GM12891 (cell line): ENCODE measurements at regions not wholly inside any gene's neighbourhood (a gene's known extent, or its start where the extent isn't known, plus 50 kb on each side); places are given as distances from the start of the nearest gene placed in this dataset.

Experiments
- DNase-seq: peaks from one replicate; pipeline ENCODE4 v3.0.0; 2011; ENCODE audit warnings: low spot score; ENCODE audit not compliant: insufficient read length
- FAIRE-seq: peaks from 2 replicates; lab custom pipeline; 2011; peaks lifted over from hg19 to GRCh38; lab: Jason Lieb, UNC
- PAX5 ChIP-seq: IDR thresholded peaks from 2 replicates; pipeline ENCODE4 v1.6.1; 2011; ENCODE audit warnings: low read length, moderate library complexity, mild to moderate bottlenecking; ENCODE audit not compliant: insufficient read depth, severe bottlenecking
- POLR2A ChIP-seq: IDR thresholded peaks from 2 replicates; pipeline ENCODE4 v1.6.1; 2011; ENCODE audit warnings: low read depth, low read length, control low read depth
- POLR2AphosphoS5 ChIP-seq: IDR thresholded peaks from 2 replicates; pipeline ENCODE4 v1.6.1; 2011; ENCODE audit warnings: low read depth, low read length, control low read depth
- POU2F2 ChIP-seq: IDR thresholded peaks from 2 replicates; pipeline ENCODE4 v1.6.1; 2011; ENCODE audit warnings: low read depth, mild to moderate bottlenecking, control low read depth, low read length, moderate library complexity
- SPI1 ChIP-seq: IDR thresholded peaks from 2 replicates; pipeline ENCODE4 v1.6.1; 2011; ENCODE audit warnings: low read depth, low read length, control low read depth
- TAF1 ChIP-seq: IDR thresholded peaks from 2 replicates; pipeline ENCODE4 v1.6.1; 2011; ENCODE audit warnings: low read depth, low read length, control low read depth

DNA sequence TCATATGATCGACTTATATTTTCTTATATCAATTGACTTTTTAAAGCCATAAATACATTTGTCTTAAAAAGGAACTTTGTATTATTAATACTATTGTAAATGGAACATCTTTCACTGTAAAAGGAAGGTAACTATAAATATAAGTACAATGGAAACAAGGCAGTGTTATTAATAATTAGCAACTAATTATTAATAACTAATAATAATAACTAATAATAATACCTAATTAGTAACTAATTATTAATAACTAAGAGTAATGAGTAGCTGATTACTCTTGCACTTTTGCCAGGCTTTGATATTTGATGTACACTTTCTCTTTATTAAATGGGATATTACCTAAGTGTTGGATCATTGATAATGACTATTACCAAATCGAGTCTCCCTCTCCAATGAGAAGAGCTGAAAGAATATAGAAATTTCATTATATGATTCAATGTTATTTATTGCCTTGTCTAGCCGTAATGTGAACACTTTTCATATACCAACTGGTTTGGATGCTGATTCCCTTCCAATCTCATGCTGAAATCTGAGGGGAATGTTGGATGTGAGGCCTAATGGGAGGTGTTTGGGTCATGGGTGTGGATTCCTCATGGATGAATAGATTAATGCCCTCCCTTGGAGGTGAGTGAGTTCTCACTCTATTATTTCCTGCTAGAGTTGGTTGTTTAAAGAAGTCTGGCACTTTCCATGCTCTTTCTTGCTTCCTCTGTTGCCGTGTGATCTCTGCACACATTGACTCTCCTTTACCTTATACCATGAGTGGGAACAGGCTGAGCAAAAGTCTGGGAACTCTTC lies 202.1 kb upstream of the ZBTB20 start:
- FAIRE-seq: no peak
- no peak for DNase-seq

DNA sequence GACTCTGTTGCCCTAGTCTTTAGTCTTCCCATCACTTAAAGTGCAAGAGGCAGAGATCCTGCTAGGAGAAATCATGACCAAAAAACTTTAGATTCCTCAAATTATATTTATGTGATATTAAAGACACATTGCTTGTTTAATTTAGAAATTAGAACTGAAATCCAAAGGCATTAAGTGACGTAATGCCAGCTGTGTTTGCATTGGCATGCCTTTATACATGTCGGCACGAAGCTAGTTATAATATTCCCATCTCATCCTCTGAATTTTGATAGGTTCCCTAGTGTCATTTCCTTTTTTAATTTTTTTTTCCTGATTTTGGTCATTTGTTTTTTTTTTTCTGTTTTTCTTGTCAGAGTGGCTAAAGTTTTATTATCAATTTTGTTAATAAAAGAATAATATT lies 203.5 kb upstream of the ZBTB20 start:
- TF ChIP-seq POLR2AphosphoS5 (no peak), SPI1 (no peak), POU2F2 (no peak), PAX5 (no peak), TAF1 (no peak), POLR2A (no peak)
- DNase-seq (no peak), FAIRE-seq (no peak)

More for the DNA sequence above, 202.1 kb upstream of the ZBTB20 start:
- no peak for TF ChIP-seq POLR2AphosphoS5
- no peak for TF ChIP-seq POLR2A
- no peak for TF ChIP-seq POU2F2
- TF ChIP-seq PAX5: no peak
- TF ChIP-seq SPI1: no peak
- no peak for TF ChIP-seq TAF1

DNA sequence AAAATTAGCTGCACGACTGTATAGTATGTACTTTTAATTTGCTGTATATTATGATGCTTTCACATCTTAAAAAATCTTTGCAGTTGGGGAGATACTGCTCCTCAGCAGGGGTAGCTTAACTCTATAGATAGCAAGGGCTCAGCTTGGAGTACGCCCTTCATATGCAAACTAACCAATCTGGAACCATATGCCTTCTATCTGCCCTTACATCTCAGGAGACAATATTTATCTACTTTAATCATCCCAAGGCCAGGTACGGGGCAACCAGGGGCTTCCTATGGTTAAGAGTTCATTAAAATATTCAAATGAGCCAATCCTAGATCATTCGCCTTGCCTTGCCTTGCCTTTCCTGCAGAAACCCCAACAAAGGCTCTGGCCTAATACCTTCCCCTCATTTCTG lies 204.1 kb upstream of the ZBTB20 start:
- DNase-seq (no peak), FAIRE-seq (no peak)
- TF ChIP-seq POU2F2 (no peak), TAF1 (no peak), POLR2A (no peak), SPI1 (no peak), POLR2AphosphoS5 (no peak), PAX5 (no peak)

DNA sequence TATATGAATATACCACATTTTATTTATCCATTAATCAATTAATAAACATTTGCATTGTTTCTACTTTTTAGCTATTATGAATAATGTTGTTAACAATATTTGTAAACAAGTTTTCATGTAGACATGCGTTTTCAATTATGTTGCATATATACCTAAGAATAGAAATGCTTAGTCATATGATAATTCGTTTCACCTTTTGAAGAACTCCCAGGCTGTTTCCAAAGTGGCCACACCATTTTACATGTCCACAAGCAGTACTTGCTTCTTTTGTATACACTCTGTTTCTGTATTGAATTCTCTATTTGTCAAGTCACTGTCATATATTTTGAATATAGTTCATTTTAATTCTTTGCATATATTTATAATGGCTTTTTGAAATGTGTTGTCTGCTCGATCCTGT lies 206.9 kb upstream of the ZBTB20 start:
- DNase-seq (no peak), FAIRE-seq (no peak)
- TF ChIP-seq TAF1: no peak
- no peak for TF ChIP-seq SPI1
- no peak for TF ChIP-seq PAX5
- TF ChIP-seq POU2F2: no peak
- no peak for TF ChIP-seq POLR2A
- no peak for TF ChIP-seq POLR2AphosphoS5

DNA sequence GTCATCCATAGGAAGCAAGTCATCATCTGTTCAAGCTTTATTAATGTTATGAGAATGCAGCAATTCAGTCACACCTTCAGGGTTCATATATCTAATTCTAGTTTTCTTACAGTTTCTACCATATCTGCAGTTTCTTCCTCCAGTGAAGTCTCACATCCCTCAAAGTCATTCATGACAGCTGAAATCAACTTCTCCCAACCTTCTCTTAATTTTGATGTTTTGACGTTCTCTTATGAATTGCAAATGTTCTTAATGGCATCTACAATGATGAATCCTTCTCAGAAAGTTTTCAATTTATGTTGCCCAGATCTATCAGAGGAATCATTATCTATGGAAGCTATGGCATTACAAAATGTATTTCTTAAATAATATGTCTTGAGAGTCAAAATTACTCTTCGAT lies 210.4 kb upstream of the ZBTB20 start:
- FAIRE-seq: no peak
- no peak for DNase-seq
- no peak for TF ChIP-seq SPI1
- no peak for TF ChIP-seq POLR2A
- TF ChIP-seq PAX5: no peak
- TF ChIP-seq TAF1: no peak
- no peak for TF ChIP-seq POU2F2
- TF ChIP-seq POLR2AphosphoS5: no peak

DNA sequence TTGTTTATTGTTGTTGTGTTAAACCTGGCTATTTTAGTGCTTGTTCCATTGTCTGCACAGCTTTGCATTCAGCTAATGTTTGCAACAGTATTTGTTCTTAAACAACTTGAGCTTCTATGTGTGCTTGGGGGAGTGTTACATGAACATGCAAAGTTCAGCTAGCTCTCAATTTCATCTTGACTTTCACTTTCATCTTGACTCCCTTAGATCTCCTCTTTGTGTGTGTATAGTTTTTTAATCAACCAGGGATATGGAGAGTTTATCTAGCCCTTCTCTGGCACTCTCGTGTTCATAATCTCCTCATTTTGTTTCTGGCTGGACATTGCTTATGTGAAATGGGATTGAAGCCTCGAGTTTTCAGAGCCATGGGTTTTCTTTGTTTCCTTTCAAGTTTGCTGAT lies 212.4 kb upstream of the ZBTB20 start:
- no peak for TF ChIP-seq PAX5
- TF ChIP-seq SPI1: no peak
- no peak for TF ChIP-seq POU2F2
- no peak for TF ChIP-seq TAF1
- TF ChIP-seq POLR2A: no peak
- TF ChIP-seq POLR2AphosphoS5: no peak
- peak; percentile 4 for DNase-seq
- FAIRE-seq: peak; percentile 81

DNA sequence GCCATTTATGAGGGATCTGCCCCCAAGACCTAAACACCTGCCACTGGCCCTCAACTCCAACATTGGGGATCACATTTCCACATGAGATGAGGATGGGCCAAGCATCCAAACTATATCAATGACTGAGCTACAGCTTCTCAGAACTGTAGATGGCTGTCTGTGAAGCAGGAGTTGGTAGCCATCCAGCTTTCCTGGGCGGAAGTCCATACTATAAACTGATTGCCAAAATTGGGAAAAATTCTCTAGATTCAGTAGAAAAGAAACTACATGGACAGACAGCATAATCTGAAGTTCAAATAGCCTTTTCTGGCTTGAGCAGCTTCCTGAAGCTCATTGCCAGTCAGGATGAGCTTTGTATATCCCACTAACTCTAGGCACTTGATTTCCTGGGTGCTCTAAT lies 214.7 kb upstream of the ZBTB20 start:
- no peak for TF ChIP-seq POU2F2
- no peak for TF ChIP-seq POLR2A
- TF ChIP-seq SPI1: no peak
- TF ChIP-seq PAX5: no peak
- TF ChIP-seq POLR2AphosphoS5: no peak
- no peak for TF ChIP-seq TAF1
- FAIRE-seq (no peak), DNase-seq (no peak)

DNA sequence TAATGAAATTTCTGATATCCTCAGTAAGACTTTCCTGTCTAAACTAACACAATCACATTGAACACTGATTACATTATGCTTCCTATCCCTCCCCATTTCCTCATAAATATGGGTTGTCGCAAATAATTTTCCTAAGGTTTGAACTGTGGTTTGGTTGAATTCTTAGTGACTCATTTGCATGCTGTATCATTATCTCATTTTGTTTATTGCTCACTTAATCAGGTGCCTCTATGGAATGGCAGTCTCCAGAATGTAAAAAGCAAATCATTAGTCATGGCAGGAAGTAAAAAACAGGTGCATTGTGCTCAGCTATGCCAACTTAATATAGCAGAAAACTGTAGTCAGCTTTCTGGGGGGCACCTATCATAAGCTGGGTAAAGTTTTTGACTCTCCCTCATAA lies 216.0 kb upstream of the ZBTB20 start:
- no peak for FAIRE-seq
- no peak for DNase-seq
- TF ChIP-seq PAX5 (no peak), POU2F2 (no peak), TAF1 (no peak), POLR2AphosphoS5 (no peak), POLR2A (no peak), SPI1 (no peak)

DNA sequence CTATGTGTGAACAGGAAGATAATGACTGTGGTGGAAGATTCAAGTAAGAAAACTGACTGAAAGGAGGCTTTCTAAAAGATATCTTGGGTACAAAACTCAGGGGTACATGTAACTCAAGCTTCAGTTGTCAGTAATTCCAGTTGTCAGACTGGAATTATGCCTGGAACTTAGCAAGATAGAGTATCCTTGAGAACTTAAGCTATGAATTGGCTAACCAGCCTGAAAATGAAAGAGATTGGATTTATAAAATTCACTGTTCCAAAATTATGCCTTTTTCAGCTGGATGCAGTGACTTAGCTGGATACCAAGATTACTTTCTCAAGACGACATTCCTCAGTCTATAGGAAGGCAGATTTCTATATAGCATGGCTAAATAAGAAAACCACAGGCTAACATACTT lies 221.9 kb upstream of the ZBTB20 start:
- FAIRE-seq: no peak
- DNase-seq: no peak
- no peak for TF ChIP-seq POLR2AphosphoS5
- TF ChIP-seq POU2F2: no peak
- TF ChIP-seq TAF1: no peak
- no peak for TF ChIP-seq PAX5
- no peak for TF ChIP-seq POLR2A
- no peak for TF ChIP-seq SPI1

DNA sequence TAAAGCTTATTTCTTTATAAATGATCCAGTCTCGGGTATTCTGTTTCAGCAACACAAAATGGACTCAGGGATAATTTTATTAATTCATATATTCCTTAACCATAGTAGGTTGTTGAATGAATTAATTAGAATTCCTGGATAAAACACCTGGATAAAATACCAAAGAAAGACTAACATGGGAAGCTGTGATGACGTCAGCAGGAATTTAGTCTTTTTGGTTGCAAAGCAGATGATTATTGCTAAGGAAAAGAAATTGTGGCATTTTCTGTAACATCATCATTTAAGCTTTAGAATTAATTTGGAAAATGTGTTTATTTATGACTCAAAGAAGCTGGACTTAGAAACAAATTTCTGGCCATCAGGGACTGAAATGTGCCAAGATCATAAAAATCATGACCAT lies 228.3 kb upstream of the ZBTB20 start:
- FAIRE-seq: no peak
- DNase-seq: no peak
- no peak for TF ChIP-seq POLR2A
- no peak for TF ChIP-seq PAX5
- no peak for TF ChIP-seq POLR2AphosphoS5
- TF ChIP-seq SPI1: no peak
- TF ChIP-seq POU2F2: no peak
- TF ChIP-seq TAF1: no peak
